ENCODE measurements at regions not wholly inside any gene's neighbourhood (a gene's known extent, or its start where the extent isn't known, plus 50 kb on each side); places are given as distances from the start of the nearest gene placed in this dataset.

DNA sequence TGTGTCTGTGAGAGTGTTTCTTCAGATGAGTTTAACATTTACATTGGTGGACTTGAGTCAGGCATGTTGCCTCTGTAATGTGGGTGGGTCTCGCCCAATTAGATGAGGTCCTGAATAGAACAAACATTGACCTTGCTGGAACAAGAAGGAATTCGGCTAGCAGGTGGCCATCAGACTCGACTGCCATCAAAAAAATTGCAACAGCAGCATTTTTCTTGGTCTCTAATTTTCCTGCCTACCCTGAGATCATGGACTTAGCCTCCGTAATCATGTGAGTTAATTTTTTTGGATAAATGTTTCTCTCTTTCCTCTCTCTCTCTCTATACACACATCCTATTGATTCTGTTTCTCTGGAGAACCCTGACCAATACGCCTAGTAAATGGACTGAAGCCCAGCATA lies 83.8 kb upstream of the ST6GAL2 start:
- TF ChIP-seq, protein P1, sequence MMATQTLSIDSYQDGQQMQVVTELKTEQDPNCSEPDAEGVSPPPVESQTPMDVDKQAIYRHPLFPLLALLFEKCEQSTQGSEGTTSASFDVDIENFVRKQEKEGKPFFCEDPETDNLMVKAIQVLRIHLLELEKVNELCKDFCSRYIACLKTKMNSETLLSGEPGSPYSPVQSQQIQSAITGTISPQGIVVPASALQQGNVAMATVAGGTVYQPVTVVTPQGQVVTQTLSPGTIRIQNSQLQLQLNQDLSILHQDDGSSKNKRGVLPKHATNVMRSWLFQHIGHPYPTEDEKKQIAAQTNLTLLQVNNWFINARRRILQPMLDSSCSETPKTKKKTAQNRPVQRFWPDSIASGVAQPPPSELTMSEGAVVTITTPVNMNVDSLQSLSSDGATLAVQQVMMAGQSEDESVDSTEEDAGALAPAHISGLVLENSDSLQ (IDR thresholded peaks at IDR 0.05) = no peak
- TF ChIP-seq USF2 (CRISPR knock-in tag; IDR thresholded peaks at IDR 0.05) (no peak), KLF6 (CRISPR knock-in tag; IDR thresholded peaks at IDR 0.05; ENCODE audit: borderline replicate concordance) (no peak), NFYB (IDR thresholded peaks at IDR 0.05; ENCODE audit: extremely low read depth, insufficient read length) (no peak), CHD4 (IDR thresholded peaks at IDR 0.05; ENCODE audit: insufficient read depth, insufficient replicate concordance, low read depth, low read length, poor library complexity, severe bottlenecking) (no peak), CTCF (IDR thresholded peaks at IDR 0.05 in 2 of 3, conservative IDR thresholded peaks at IDR 0.05 in 1 of 3; ENCODE audit: insufficient read depth in 2 of 3, low read depth in 1 of 3, low read length in 3 of 3) (no peak), ZFP30 (CRISPR knock-in tag; IDR thresholded peaks at IDR 0.05; ENCODE audit: borderline replicate concordance) (no peak), RBM17 (IDR thresholded peaks at IDR 0.05; ENCODE audit: borderline replicate concordance, low read depth, low read length) (no peak), ZNF354B (CRISPR knock-in tag; IDR thresholded peaks at IDR 0.05) (no peak), ZNF407 (IDR thresholded peaks at IDR 0.05; ENCODE audit: low read depth) (no peak), POLR2AphosphoS5 (IDR thresholded peaks at IDR 0.05; ENCODE audit: control insufficient read depth, insufficient read depth, low read depth, low read length) (no peak), TAF1 (IDR thresholded peaks at IDR 0.05; ENCODE audit: control insufficient read depth, extremely low read depth, insufficient read depth, low read length, severe bottlenecking) (no peak), SRSF9 (IDR thresholded peaks at IDR 0.05; ENCODE audit: borderline replicate concordance, low read depth, low read length) (no peak), POLR2A (conservative IDR thresholded peaks at IDR 0.05) (no peak)

Measured in K562 (cell line).